ENCODE measurements at regions not wholly inside any gene's neighbourhood (a gene's known extent, or its start where the extent isn't known, plus 50 kb on each side); places are given as distances from the start of the nearest gene placed in this dataset.

DNA sequence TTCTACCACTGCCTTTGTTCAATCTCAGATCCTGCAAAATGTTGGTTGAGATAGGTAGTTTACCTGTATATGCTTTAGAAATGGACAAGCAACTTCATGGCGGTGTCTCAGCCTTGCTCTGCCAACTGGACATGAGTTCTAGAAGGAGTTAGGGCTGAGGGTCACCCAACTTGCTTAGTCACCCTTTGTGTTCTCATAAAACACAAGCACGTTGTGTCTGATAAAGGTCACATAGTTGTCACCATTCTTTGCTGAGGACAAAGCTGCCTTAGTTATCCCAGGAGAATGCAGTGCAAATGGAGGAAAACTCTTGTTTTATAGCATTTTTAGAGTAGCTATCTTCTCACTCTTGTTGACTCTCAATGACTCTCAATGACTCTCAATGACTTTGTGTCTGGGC, 218.4 kb upstream of the TMTC4 start (continued):
- TF ChIP-seq ZBTB7A (CRISPR knock-in tag; IDR thresholded peaks at IDR 0.05) = no peak
- TF ChIP-seq MED8 (CRISPR knock-in tag; IDR thresholded peaks at IDR 0.05; ENCODE audit: insufficient replicate concordance) = no peak
- TF ChIP-seq PBX2 (CRISPR knock-in tag; IDR thresholded peaks at IDR 0.05) = no peak
- TF ChIP-seq, protein P1, sequence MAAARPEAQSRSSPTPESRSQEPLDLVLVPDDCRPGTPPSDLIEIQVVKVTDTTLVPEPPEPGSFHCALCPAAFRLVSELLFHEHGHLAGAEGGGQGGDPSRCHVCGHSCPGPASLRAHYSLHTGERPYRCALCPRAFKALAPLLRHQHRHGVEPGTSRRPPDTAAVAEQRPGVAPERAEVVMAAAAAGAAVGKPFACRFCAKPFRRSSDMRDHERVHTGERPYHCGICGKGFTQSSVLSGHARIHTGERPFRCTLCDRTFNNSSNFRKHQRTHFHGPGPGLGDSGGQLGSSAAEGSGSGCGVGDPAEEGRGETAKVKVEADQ (CRISPR knock-in tag; IDR thresholded peaks at IDR 0.05; ENCODE audit: borderline replicate concordance) = no peak
- TF ChIP-seq PITX1 (CRISPR knock-in tag; IDR thresholded peaks at IDR 0.05) = no peak
- no peak for TF ChIP-seq ZBTB38 (CRISPR knock-in tag; IDR thresholded peaks at IDR 0.05)

DNA sequence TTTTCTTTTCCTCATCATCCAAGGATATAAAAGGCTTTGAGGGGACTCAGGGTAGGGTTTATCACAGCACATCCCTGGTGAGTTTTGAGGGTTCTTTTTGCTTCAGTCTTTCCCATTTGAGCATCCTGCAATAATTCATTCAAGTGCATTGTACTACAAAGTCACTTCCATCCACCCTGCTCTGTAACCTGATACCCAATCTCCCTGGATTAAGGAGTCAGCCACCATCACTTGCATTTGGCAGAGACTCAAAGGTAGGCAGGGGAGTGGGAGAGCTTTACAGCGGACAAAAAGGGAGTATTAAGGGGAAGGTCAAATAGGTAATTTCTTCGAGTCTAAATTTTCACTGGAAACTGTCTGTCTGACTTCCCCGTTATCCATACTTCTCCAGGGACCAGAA, 216.1 kb upstream of the TMTC4 start:
- WGBS (ENCODE audit: low lambda C conversion rate) = 16% methylated on average over 3 of the region's 3 CpGs
- no peak overlapping the region for H3K4me3 ChIP-seq (replicated peaks in 1 of 3; ENCODE audit: insufficient read depth in 1 of 3, low read depth in 2 of 3, low read length in 3 of 3)
- H3K4me1 ChIP-seq (ENCODE audit: insufficient read depth, low read length) = no peaks in the 10 kb centered on the region
- TF ChIP-seq, protein P2, sequence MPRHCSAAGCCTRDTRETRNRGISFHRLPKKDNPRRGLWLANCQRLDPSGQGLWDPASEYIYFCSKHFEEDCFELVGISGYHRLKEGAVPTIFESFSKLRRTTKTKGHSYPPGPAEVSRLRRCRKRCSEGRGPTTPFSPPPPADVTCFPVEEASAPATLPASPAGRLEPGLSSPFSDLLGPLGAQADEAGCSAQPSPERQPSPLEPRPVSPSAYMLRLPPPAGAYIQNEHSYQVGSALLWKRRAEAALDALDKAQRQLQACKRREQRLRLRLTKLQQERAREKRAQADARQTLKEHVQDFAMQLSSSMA (CRISPR knock-in tag; IDR thresholded peaks at IDR 0.05) = no peak
- no peak for TF ChIP-seq E2F5 (CRISPR knock-in tag; conservative IDR thresholded peaks at IDR 0.05)
- TF ChIP-seq ZBTB2 (CRISPR knock-in tag; IDR thresholded peaks at IDR 0.05; ENCODE audit: low read depth) = no peak
- TF ChIP-seq, protein P3, sequence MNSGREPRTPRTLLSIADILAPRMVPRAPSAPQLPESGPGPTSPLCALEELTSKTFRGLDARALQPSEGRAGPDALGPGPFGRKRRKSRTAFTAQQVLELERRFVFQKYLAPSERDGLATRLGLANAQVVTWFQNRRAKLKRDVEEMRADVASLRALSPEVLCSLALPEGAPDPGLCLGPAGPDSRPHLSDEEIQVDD (CRISPR knock-in tag; IDR thresholded peaks at IDR 0.05; ENCODE audit: borderline replicate concordance) = no peak
- TF ChIP-seq ZFP62 (CRISPR knock-in tag; IDR thresholded peaks at IDR 0.05) = no peak
- TF ChIP-seq ZC3H13 (CRISPR knock-in tag; IDR thresholded peaks at IDR 0.05) = no peak
- TF ChIP-seq NFATC3 (CRISPR knock-in tag; IDR thresholded peaks at IDR 0.05) = no peak
- no peak for TF ChIP-seq DMAP1 (CRISPR knock-in tag; IDR thresholded peaks at IDR 0.05)
- intact Hi-C loops (cut with micrococcal nuclease; ENCODE audit: unreplicated experiment) = no loop called here
- H3K79me2 ChIP-seq (ENCODE audit: insufficient read depth, low read length) = no peaks in the 10 kb centered on the region
- no peaks in the 10 kb centered on the region for H3K27me3 ChIP-seq (ENCODE audit: control insufficient read depth in 1 of 2, insufficient read depth in 2 of 2, low read length in 2 of 2)
- ChIA-PET CTCF (ENCODE audit: low intra/inter-chr PET ratio, low total read pairs) (no interaction called here), POLR2A (no interaction called here)
- H3K27ac ChIP-seq (ENCODE audit: extremely low read length, insufficient read depth, low read length) = no peak overlapping the region
- ATAC-seq (no peak), FAIRE-seq (no peak), DNase-seq (ENCODE audit: low spot score) (no peak)
- in situ Hi-C loops (cut with HindIII; ENCODE audit: extremely low pct_ligation_motif_present, low pct_unique_long_range_greater_than_20kb) = no loop called here
- no peak overlapping the region for H2AFZ ChIP-seq (ENCODE audit: low read length)
- no peak overlapping the region for H3K4me2 ChIP-seq (ENCODE audit: low read depth, low read length)
- no peak overlapping the region for H3K9ac ChIP-seq (ENCODE audit: insufficient read depth, low read depth, low read length)
- BruUV-seq (replicated peaks) = no TSS peak
- no peaks in the 10 kb centered on the region for H4K20me1 ChIP-seq (ENCODE audit: insufficient read depth, low read length)
- H3K36me3 ChIP-seq (replicated peaks in 1 of 2; ENCODE audit: control insufficient read depth in 1 of 2, insufficient read depth in 2 of 2, low read length in 2 of 2) = no peaks in the 10 kb centered on the region
- H3K9me3 ChIP-seq (ENCODE audit: low read length) = 0 out of 2 replicates have a peak, but pooled peaks cover 7% of the 10 kb centered on the region
